ENCODE measurements at regions not wholly inside any gene's neighbourhood (a gene's known extent, or its start where the extent isn't known, plus 50 kb on each side); places are given as distances from the start of the nearest gene placed in this dataset.

- in situ Hi-C loops (cut with MboI), result no loop called here
- no peaks in the 10 kb centered on the region for H3K79me2 ChIP-seq (ENCODE audit: control insufficient read depth, insufficient read depth, low read length)
- no peak overlapping the region for H3K27ac ChIP-seq (ENCODE audit: control insufficient read depth, insufficient read depth)
- H4K20me1 ChIP-seq (ENCODE audit: control insufficient read depth, insufficient read depth), result no peaks in the 10 kb centered on the region
- RAD21 ChIA-PET (ENCODE audit: unreplicated experiment), result no interaction called here
- no peak overlapping the region for H3K4me3 ChIP-seq
- no peaks in the 10 kb centered on the region for H3K27me3 ChIP-seq (replicated peaks in 1 of 2; ENCODE audit: control insufficient read depth in 2 of 2, insufficient read depth in 2 of 2, low read length in 1 of 2)
- SMC1A ChIA-PET (ENCODE audit: uncharacterized antibody, unreplicated experiment), result interaction anchor here (0.6 to 1.4 kb wide), 2 partner anchors 10 to 11 kb away, joined by 3 to 5 read pairs; no protein-coding TSS in a partner anchor
- no peaks in the 10 kb centered on the region for H3K36me3 ChIP-seq (ENCODE audit: control insufficient read depth in 2 of 2, insufficient read depth in 2 of 2, low read length in 1 of 2)
- intact Hi-C loops (cut with micrococcal nuclease; ENCODE audit: unreplicated experiment), result no loop called here
- no peak for ATAC-seq
- H3K9me3 ChIP-seq (replicated peaks; ENCODE audit: control insufficient read depth, insufficient read depth, low read length), result no peaks in the 10 kb centered on the region
- DNase-seq (ENCODE audit: low read depth, low spot score), result no peak
- no peak overlapping the region for H3K4me2 ChIP-seq (ENCODE audit: control insufficient read depth, insufficient read depth)
- no TSS peak for BruUV-seq (replicated peaks)
- H2AFZ ChIP-seq (ENCODE audit: control insufficient read depth, low read depth, low read length), result no peak overlapping the region
- CTCF ChIA-PET, result interaction anchor here (0.5 kb wide), 1 partner anchor 8 kb away, joined by 3 read pairs; no protein-coding TSS in a partner anchor
- POLR2A ChIA-PET, result no interaction called here
- no peaks in the 10 kb centered on the region for H3K4me1 ChIP-seq (ENCODE audit: control insufficient read depth, insufficient read depth, low read length)
- no peak for FAIRE-seq
- H3K9ac ChIP-seq (ENCODE audit: control insufficient read depth, insufficient read depth, low read length), result no peak overlapping the region
- TF ChIP-seq RCOR1 (conservative IDR thresholded peaks at IDR 0.05; ENCODE audit: low read depth, low read length) (no peak), NR2C1 (IDR thresholded peaks at IDR 0.05) (no peak), SMC3 (IDR thresholded peaks at IDR 0.05; ENCODE audit: borderline replicate concordance, low read length) (no peak), PBX3 (IDR thresholded peaks at IDR 0.05; ENCODE audit: insufficient replicate concordance, low read depth, low read length) (no peak), HDAC2 (IDR thresholded peaks at IDR 0.05) (no peak), CUX1 (IDR thresholded peaks at IDR 0.05; ENCODE audit: insufficient replicate concordance, low read depth, low read length) (no peak), RB1 (IDR thresholded peaks at IDR 0.05; ENCODE audit: borderline replicate concordance) (no peak), POLR2AphosphoS2 (IDR thresholded peaks at IDR 0.05; ENCODE audit: low read depth, low read length) (no peak), SIX5 (IDR thresholded peaks at IDR 0.05; ENCODE audit: low read depth, low read length, severe bottlenecking) (no peak), BRCA1 (IDR thresholded peaks at IDR 0.05; ENCODE audit: low read depth, low read length) (no peak), SMARCA5 (IDR thresholded peaks at IDR 0.05) (no peak), POLR2AphosphoS5 (IDR thresholded peaks at IDR 0.05; ENCODE audit: low read length) (no peak), ASH2L (IDR thresholded peaks at IDR 0.05; ENCODE audit: borderline replicate concordance, low read depth) (no peak), WRNIP1 (IDR thresholded peaks at IDR 0.05; ENCODE audit: borderline replicate concordance, low read depth, low read length) (no peak), ZBTB4 (CRISPR knock-in tag; IDR thresholded peaks at IDR 0.05) (no peak)
These were observed 269.5 kb upstream of the LRRC3B start for GRCh38 chr3:26353097-26353496.
